HG02588 (cell line): ENCODE measurements at regions not wholly inside any gene's neighbourhood (a gene's known extent, or its start where the extent isn't known, plus 50 kb on each side); places are given as distances from the start of the nearest gene placed in this dataset.
"Not testable (repeated sequence)": the region's sequence is repeated elsewhere in the genome, so short reads cannot be mapped to it uniquely, and the experiment has no call there.

ENCODE experiments used
- ATAC-seq: cut with Tn5 transposase; IDR thresholded peaks from one replicate; pipeline ENCODE4 v1.9.1; 2021; ENCODE audit warnings: mild to moderate bottlenecking, moderate library complexity; ENCODE audit not compliant: unreplicated experiment

- not testable (repeated sequence) for ATAC-seq
These were observed 249.2 kb upstream of the USP15 start for GRCh38 chr12:62010973-62011372.

- no peak for ATAC-seq
These were observed 245.9 kb upstream of the USP15 start for GRCh38 chr12:62014330-62014729.

- ATAC-seq = no peak
These were observed 244.2 kb upstream of the USP15 start for GRCh38 chr12:62016021-62016420.

GRCh38 chr12:62021808-62022207 is 238.4 kb upstream of the USP15 start:
- ATAC-seq = no peak

GRCh38 chr12:62028536-62028935 is 231.7 kb upstream of the USP15 start:
- ATAC-seq = no peak

GRCh38 chr12:62032870-62033269 is 227.3 kb upstream of the USP15 start:
- no peak for ATAC-seq

- ATAC-seq = no peak
These were observed 215.6 kb upstream of the USP15 start for GRCh38 chr12:62044450-62045135.

- no peak for ATAC-seq
These were observed 215.0 kb upstream of the USP15 start for GRCh38 chr12:62045211-62045610.

GRCh38 chr12:62050785-62051184 is 209.4 kb upstream of the USP15 start:
- no peak for ATAC-seq

- no peak for ATAC-seq
These were observed 190.2 kb upstream of the USP15 start for GRCh38 chr12:62069976-62070375.

GRCh38 chr12:62073236-62073635 is 187.0 kb upstream of the USP15 start:
- not testable (repeated sequence) for ATAC-seq

- no peak for ATAC-seq
These were observed 184.3 kb upstream of the USP15 start for GRCh38 chr12:62075870-62076269.

GRCh38 chr12:62078020-62078419 is 182.2 kb upstream of the USP15 start:
- no peak for ATAC-seq

GRCh38 chr12:62082448-62082847 is 177.8 kb upstream of the USP15 start:
- no peak for ATAC-seq

- no peak for ATAC-seq
These were observed 162.1 kb upstream of the USP15 start for GRCh38 chr12:62098132-62098531.

GRCh38 chr12:62103748-62104147 is 156.5 kb upstream of the USP15 start:
- no peak for ATAC-seq

- ATAC-seq = no peak
These were observed 153.5 kb upstream of the USP15 start for GRCh38 chr12:62106547-62107185.

GRCh38 chr12:62113366-62114011 is 146.7 kb upstream of the USP15 start:
- no peak for ATAC-seq

- no peak for ATAC-seq
These were observed 143.2 kb upstream of the USP15 start for GRCh38 chr12:62116986-62117385.

- ATAC-seq = peak; percentile 88
These were observed 136.4 kb upstream of the USP15 start for GRCh38 chr12:62123721-62124203.

GRCh38 chr12:62127516-62127915 is 132.7 kb upstream of the USP15 start:
- no peak for ATAC-seq
